Activated T-cell treated with anti-CD3 and anti-CD28 coated beads, Interleukin-2, amount 50 U/mL, for 72 hours (primary cell): ENCODE measurements at regions not wholly inside any gene's neighbourhood (a gene's known extent, or its start where the extent isn't known, plus 50 kb on each side); places are given as distances from the start of the nearest gene placed in this dataset.

Experiments
- ATAC-seq, 2 donors: fragments of 150-1000 bp; cut with Tn5 transposase; replicated peaks in 1 of 2; 2 replicates each; pipeline ENCODE4 v1.10.0; 2021; ENCODE audit warnings: moderate library complexity in 2 of 2, mild to moderate bottlenecking in 1 of 2
- DNase-seq, 2 donors: peaks; one replicate each; pipeline ENCODE4 v3.0.0; 2021 to 2022; ENCODE audit warnings: mixed read lengths in 1 of 2
- H3K27ac Mint-ChIP-seq: one replicate; pipeline ENCODE4 v1.8.0; 2022; ENCODE audit warnings: mild to moderate bottlenecking, moderate library complexity, mixed read lengths
- H3K27me3 Mint-ChIP-seq: one replicate; pipeline ENCODE4 v1.8.0; 2022; ENCODE audit warnings: low read depth, mixed read lengths
- H3K36me3 Mint-ChIP-seq, 2 donors: one replicate each; pipeline ENCODE4 v1.8.0; 2022; ENCODE audit warnings: mixed read lengths in 2 of 2, mild to moderate bottlenecking in 1 of 2; ENCODE audit not compliant: insufficient read depth in 2 of 2
- H3K4me1 Mint-ChIP-seq: one replicate; pipeline ENCODE4 v1.8.0; 2022; ENCODE audit warnings: low read depth, mixed read lengths
- H3K4me3 Mint-ChIP-seq, 2 donors: one replicate each; pipeline ENCODE4 v1.8.0; 2022; ENCODE audit warnings: mild to moderate bottlenecking in 2 of 2, mixed read lengths in 2 of 2, moderate library complexity in 2 of 2
- H3K9me3 Mint-ChIP-seq, 2 donors: one replicate each; pipeline ENCODE4 v1.8.0; 2022; ENCODE audit warnings: mixed read lengths in 2 of 2

GRCh38 chr1:187445066-187445465 is 616.3 kb downstream of the PLA2G4A start:
- H3K4me1 Mint-ChIP-seq, result no peaks in the 10 kb centered on the region
- no peaks in the 10 kb centered on the region for H3K36me3 Mint-ChIP-seq
- H3K27ac Mint-ChIP-seq, result no peak overlapping the region
- DNase-seq (no peak), ATAC-seq (no peak)
- H3K9me3 Mint-ChIP-seq, result peaks cover 0 to 6% of the 10 kb centered on the region in 2 donors
- H3K4me3 Mint-ChIP-seq, result no peak overlapping the region
- H3K27me3 Mint-ChIP-seq, result no peaks in the 10 kb centered on the region

DNA sequence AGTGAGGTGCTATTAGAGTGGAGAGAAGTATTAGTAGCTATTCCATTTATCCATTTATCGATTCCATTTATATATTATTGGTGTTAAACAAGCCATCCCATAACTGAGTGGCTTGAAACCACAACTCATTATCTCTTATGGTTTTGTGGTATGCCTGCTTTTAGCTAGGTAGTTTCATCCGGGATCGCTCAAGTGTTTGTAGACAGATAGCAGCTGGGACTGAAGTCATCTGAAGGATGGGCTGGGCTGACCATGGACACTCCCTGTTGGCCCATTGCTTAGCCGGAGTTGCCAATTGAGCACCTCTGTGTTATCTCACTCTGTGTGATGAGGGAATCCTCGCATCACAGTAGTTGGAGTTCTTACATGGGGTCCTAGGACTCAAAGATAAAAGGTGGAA is 622.5 kb downstream of the PLA2G4A start:
- DNase-seq, result no peak
- Mint-ChIP-seq H3K27me3 (no peaks in the 10 kb centered on the region), H3K9me3 (peaks cover 0 to 4% of the 10 kb centered on the region in 2 donors), H3K4me3 (no peak overlapping the region), H3K36me3 (no peaks in the 10 kb centered on the region), H3K4me1 (no peaks in the 10 kb centered on the region), H3K27ac (no peak overlapping the region)
- no peak for ATAC-seq

- DNase-seq (no peak), ATAC-seq (no peak)
- H3K4me3 Mint-ChIP-seq, result no peak overlapping the region
- H3K27ac Mint-ChIP-seq, result no peak overlapping the region
- peaks cover 0 to 4% of the 10 kb centered on the region in 2 donors for H3K9me3 Mint-ChIP-seq
- H3K27me3 Mint-ChIP-seq, result no peaks in the 10 kb centered on the region
- H3K4me1 Mint-ChIP-seq, result no peaks in the 10 kb centered on the region
- H3K36me3 Mint-ChIP-seq, result no peaks in the 10 kb centered on the region
These were observed 625.3 kb downstream of the PLA2G4A start for GRCh38 chr1:187454010-187454409.

GRCh38 chr1:187456446-187456845 is 627.7 kb downstream of the PLA2G4A start:
- Mint-ChIP-seq H3K36me3 (no peaks in the 10 kb centered on the region), H3K9me3 (peaks cover 0 to 4% of the 10 kb centered on the region in 2 donors), H3K27me3 (no peaks in the 10 kb centered on the region), H3K27ac (no peak overlapping the region), H3K4me1 (no peaks in the 10 kb centered on the region), H3K4me3 (no peak overlapping the region)
- DNase-seq, result no peak
- no peak for ATAC-seq

- Mint-ChIP-seq H3K4me1 (no peaks in the 10 kb centered on the region), H3K9me3 (peaks cover 4 to 14% of the 10 kb centered on the region in 2 donors), H3K27me3 (no peaks in the 10 kb centered on the region), H3K36me3 (peaks cover 2 to 5% of the 10 kb centered on the region in 2 donors), H3K27ac (no peak overlapping the region), H3K4me3 (no peak overlapping the region)
- ATAC-seq (no peak), DNase-seq (no peak)
These were observed 631.3 kb downstream of the PLA2G4A start for GRCh38 chr1:187460093-187460492.

DNA sequence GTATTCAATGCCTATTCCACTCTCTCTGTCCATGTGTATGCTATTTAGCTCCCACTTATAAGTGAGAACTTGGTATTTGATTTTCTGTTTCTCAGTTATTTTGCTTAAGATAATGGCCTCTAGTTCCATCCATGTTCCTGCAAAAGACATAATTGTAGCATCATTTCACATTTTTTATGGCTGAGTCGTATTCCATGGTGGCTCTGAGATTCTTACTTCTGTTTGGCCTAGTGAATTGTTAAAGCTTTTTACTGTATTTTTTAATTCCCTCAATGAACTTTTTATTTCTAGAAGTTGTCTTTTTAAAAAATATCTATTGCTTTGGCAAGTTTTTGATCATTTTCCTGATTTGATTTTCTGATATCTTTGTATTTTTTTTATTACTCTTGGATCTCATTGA is 635.6 kb downstream of the PLA2G4A start:
- no peak overlapping the region for H3K4me3 Mint-ChIP-seq
- no peak for ATAC-seq
- peaks cover 9 to 21% of the 10 kb centered on the region in 2 donors for H3K9me3 Mint-ChIP-seq

GRCh38 chr1:187465441-187465840 is 636.7 kb downstream of the PLA2G4A start:
- Mint-ChIP-seq H3K27me3 (no peaks in the 10 kb centered on the region), H3K36me3 (peaks cover 5% of the 10 kb centered on the region in 2 donors), H3K4me1 (no peaks in the 10 kb centered on the region)

More for the DNA sequence above, 635.6 kb downstream of the PLA2G4A start:
- Mint-ChIP-seq H3K27me3 (no peaks in the 10 kb centered on the region), H3K4me1 (no peaks in the 10 kb centered on the region), H3K27ac (no peak overlapping the region), H3K36me3 (peaks cover 5% of the 10 kb centered on the region in 2 donors)
- DNase-seq, result no peak

DNA sequence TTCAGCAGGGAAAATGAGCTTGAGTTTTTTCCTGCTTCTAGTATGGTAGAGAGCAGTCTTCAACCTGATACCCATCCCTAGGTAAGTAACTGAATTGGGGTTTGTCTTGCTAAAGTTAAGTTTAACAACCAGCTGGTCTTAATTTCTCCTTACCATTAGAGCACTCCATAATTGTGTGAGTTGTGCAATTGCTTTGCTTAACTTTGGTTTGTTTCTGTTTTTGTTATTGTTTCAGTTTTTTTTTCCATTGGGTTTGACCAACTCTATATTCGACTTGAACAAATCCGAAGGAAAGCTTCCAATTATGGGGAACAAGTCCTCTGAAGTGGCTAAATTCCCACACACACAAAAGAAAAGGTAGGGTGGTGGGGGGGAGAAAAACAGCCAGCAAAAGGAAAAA is 641.1 kb downstream of the PLA2G4A start:
- Mint-ChIP-seq H3K27ac (no peak overlapping the region), H3K4me3 (no peak overlapping the region), H3K27me3 (no peaks in the 10 kb centered on the region), H3K4me1 (no peaks in the 10 kb centered on the region), H3K9me3 (peaks cover 13 to 17% of the 10 kb centered on the region in 2 donors), H3K36me3 (peaks cover 0 to 6% of the 10 kb centered on the region in 2 donors)
- no peak for ATAC-seq
- no peak for DNase-seq

More at GRCh38 chr1:187465441-187465840, 636.7 kb downstream of the PLA2G4A start:
- ATAC-seq, result no peak
- Mint-ChIP-seq H3K4me3 (no peak overlapping the region), H3K27ac (no peak overlapping the region), H3K9me3 (peaks cover 9 to 21% of the 10 kb centered on the region in 2 donors)
- no peak for DNase-seq

GRCh38 chr1:187471555-187471954 is 642.8 kb downstream of the PLA2G4A start:
- no peak for ATAC-seq
- no peak for DNase-seq
- Mint-ChIP-seq H3K9me3 (peaks cover 13 to 17% of the 10 kb centered on the region in 2 donors), H3K27ac (no peak overlapping the region), H3K27me3 (no peaks in the 10 kb centered on the region), H3K4me1 (no peaks in the 10 kb centered on the region), H3K4me3 (no peak overlapping the region), H3K36me3 (peaks cover 0 to 6% of the 10 kb centered on the region in 2 donors)

GRCh38 chr1:187474336-187474735 is 645.6 kb downstream of the PLA2G4A start:
- H3K27me3 Mint-ChIP-seq, result no peaks in the 10 kb centered on the region
- H3K4me1 Mint-ChIP-seq, result no peaks in the 10 kb centered on the region
- H3K9me3 Mint-ChIP-seq, result peaks cover 9 to 14% of the 10 kb centered on the region in 2 donors
- no peak overlapping the region for H3K27ac Mint-ChIP-seq
- H3K36me3 Mint-ChIP-seq, result peaks cover 0 to 4% of the 10 kb centered on the region in 2 donors
- no peak for DNase-seq
- H3K4me3 Mint-ChIP-seq, result no peak overlapping the region
- no peak for ATAC-seq

- Mint-ChIP-seq H3K27me3 (no peaks in the 10 kb centered on the region), H3K36me3 (peaks cover 0 to 4% of the 10 kb centered on the region in 2 donors), H3K9me3 (peaks cover 7 to 16% of the 10 kb centered on the region in 2 donors), H3K4me3 (no peak overlapping the region), H3K4me1 (no peaks in the 10 kb centered on the region), H3K27ac (no peak overlapping the region)
- DNase-seq (no peak), ATAC-seq (no peak)
These were observed 647.9 kb downstream of the PLA2G4A start for GRCh38 chr1:187476671-187477070.

DNA sequence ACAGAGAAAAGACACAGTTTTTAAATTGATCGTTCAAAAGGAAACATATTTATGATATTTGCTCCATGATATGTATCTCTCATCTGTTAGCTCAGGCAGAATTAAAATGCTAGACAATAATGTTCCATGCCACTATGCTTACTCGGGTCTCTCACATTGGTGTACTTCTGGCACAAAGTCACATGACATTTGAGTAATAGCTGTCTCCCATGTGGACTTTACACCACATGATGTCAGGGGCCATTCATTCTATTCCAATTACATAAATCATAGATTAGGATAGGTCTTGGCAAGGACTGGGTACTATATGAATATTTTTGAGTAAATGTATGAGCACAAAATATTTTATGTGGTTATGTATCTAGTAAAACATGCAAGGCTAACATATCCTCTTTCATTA is 648.4 kb downstream of the PLA2G4A start:
- no peak overlapping the region for H3K4me3 Mint-ChIP-seq
- no peaks in the 10 kb centered on the region for H3K4me1 Mint-ChIP-seq

DNA sequence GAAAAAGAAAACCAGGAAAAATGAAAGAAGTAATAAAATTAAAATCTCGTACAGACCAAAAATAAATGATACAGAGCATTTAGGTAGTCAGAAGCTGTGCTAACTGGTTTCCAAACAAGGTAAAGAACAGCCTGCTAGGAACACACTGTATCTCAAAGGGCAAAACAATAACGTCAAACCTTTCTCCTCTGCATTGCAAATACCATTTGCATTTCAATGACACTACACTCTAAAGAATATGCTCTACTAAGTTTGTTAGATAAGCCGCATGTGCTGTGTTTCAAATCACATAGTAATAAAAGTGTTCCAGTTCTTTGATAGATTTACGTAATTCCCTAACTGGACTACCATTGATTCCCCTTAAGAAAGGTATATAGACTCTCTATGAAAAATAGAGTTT is 648.8 kb downstream of the PLA2G4A start:
- no peak for DNase-seq
- H3K36me3 Mint-ChIP-seq, result peaks cover 0 to 2% of the 10 kb centered on the region in 2 donors
- no peaks in the 10 kb centered on the region for H3K4me1 Mint-ChIP-seq
- H3K27ac Mint-ChIP-seq, result no peak overlapping the region
- H3K9me3 Mint-ChIP-seq, result peaks cover 4 to 11% of the 10 kb centered on the region in 2 donors
- H3K27me3 Mint-ChIP-seq, result no peaks in the 10 kb centered on the region
- H3K4me3 Mint-ChIP-seq, result no peak overlapping the region
- no peak for ATAC-seq

More for the DNA sequence above, 648.4 kb downstream of the PLA2G4A start:
- no peak for ATAC-seq
- no peak for DNase-seq
- H3K9me3 Mint-ChIP-seq, result peaks cover 5 to 14% of the 10 kb centered on the region in 2 donors
- no peak overlapping the region for H3K27ac Mint-ChIP-seq
- H3K36me3 Mint-ChIP-seq, result peaks cover 0 to 3% of the 10 kb centered on the region in 2 donors
- H3K27me3 Mint-ChIP-seq, result no peaks in the 10 kb centered on the region

DNA sequence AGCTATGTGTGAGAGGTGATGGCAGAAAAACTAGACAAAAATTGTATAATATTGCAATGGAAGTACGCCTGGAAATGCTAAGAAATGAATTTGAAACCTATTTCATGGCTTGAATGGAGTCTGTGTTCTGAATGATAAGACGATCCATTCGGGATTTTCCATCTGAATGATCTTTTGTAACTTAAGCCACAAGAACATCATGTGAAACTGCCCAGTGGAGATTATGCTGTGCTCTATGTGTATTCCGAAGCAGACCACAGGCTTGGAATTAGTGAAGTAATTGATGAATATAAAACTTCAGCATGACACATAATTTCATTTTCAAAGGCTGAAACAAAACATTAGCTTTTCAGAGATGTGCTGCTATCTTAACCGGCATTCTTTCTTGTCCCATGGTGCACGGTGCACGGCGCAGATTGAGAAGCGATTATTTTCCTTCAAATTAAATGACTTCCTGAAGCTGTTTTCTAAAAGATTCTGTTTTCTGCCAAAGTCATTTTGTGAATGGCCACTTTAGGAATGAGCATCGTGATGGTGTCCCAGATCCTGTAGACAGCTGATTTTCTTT is 652.9 kb downstream of the PLA2G4A start:
- H3K9me3 Mint-ChIP-seq, result peaks cover 8% of the 10 kb centered on the region in 2 donors
- ATAC-seq, result no peak
- no peak for DNase-seq
- no peak overlapping the region for H3K27ac Mint-ChIP-seq
- no peaks in the 10 kb centered on the region for H3K27me3 Mint-ChIP-seq
- peaks cover 0 to 2% of the 10 kb centered on the region in 2 donors for H3K36me3 Mint-ChIP-seq
- no peaks in the 10 kb centered on the region for H3K4me1 Mint-ChIP-seq
- no peak overlapping the region for H3K4me3 Mint-ChIP-seq
